ENCODE measurements at regions not wholly inside any gene's neighbourhood (a gene's known extent, or its start where the extent isn't known, plus 50 kb on each side); places are given as distances from the start of the nearest gene placed in this dataset.

GRCh38 chr2:187274146-187274545 lies 173.9 kb downstream of the CALCRL start:
- H3K4me1 Mint-ChIP-seq, result no peaks in the 10 kb centered on the region
- H3K9me3 Mint-ChIP-seq, result no peaks in the 10 kb centered on the region
- TF ChIP-seq CTCF (IDR thresholded peaks at IDR 0.05), result no peak
- H3K36me3 Mint-ChIP-seq (ENCODE audit: low read depth), result no peaks in the 10 kb centered on the region
- no peak for DNase-seq
- H3K4me3 Mint-ChIP-seq, result no peak overlapping the region
- H3K27ac Mint-ChIP-seq, result no peak overlapping the region
- no peaks in the 10 kb centered on the region for H3K27me3 Mint-ChIP-seq (ENCODE audit: low read depth, poor library complexity)

GRCh38 chr2:187272255-187272654 lies 175.8 kb downstream of the CALCRL start:
- DNase-seq, result no peak
- TF ChIP-seq CTCF (IDR thresholded peaks at IDR 0.05), result no peak
- Mint-ChIP-seq H3K4me1 (no peaks in the 10 kb centered on the region), H3K4me3 (no peak overlapping the region), H3K27ac (no peak overlapping the region), H3K36me3 (ENCODE audit: low read depth) (no peaks in the 10 kb centered on the region), H3K27me3 (ENCODE audit: low read depth, poor library complexity) (no peaks in the 10 kb centered on the region), H3K9me3 (no peaks in the 10 kb centered on the region)

- no peak for DNase-seq
- H3K4me3 Mint-ChIP-seq, result no peak overlapping the region
Observed at GRCh38 chr2:187271825-187272224, 176.2 kb downstream of the CALCRL start.

GRCh38 chr2:187266645-187267044 lies 181.4 kb downstream of the CALCRL start:
- no peaks in the 10 kb centered on the region for H3K36me3 Mint-ChIP-seq (ENCODE audit: low read depth)
- H3K4me3 Mint-ChIP-seq, result no peak overlapping the region
- no peak for TF ChIP-seq CTCF (IDR thresholded peaks at IDR 0.05)
- no peak for DNase-seq
- H3K27ac Mint-ChIP-seq, result no peak overlapping the region
- H3K27me3 Mint-ChIP-seq (ENCODE audit: low read depth, poor library complexity), result no peaks in the 10 kb centered on the region
- no peaks in the 10 kb centered on the region for H3K9me3 Mint-ChIP-seq
- peaks cover 7% of the 10 kb centered on the region for H3K4me1 Mint-ChIP-seq

More at GRCh38 chr2:187271825-187272224, 176.2 kb downstream of the CALCRL start:
- Mint-ChIP-seq H3K27me3 (ENCODE audit: low read depth, poor library complexity) (no peaks in the 10 kb centered on the region), H3K9me3 (no peaks in the 10 kb centered on the region), H3K27ac (no peak overlapping the region), H3K4me1 (no peaks in the 10 kb centered on the region), H3K36me3 (ENCODE audit: low read depth) (no peaks in the 10 kb centered on the region)
- no peak for TF ChIP-seq CTCF (IDR thresholded peaks at IDR 0.05)

- Mint-ChIP-seq H3K4me3 (no peak overlapping the region), H3K27ac (no peak overlapping the region), H3K27me3 (ENCODE audit: low read depth, poor library complexity) (no peaks in the 10 kb centered on the region), H3K4me1 (peaks cover 7% of the 10 kb centered on the region), H3K36me3 (ENCODE audit: low read depth) (no peaks in the 10 kb centered on the region), H3K9me3 (no peaks in the 10 kb centered on the region)
- TF ChIP-seq CTCF (IDR thresholded peaks at IDR 0.05), result no peak
- no peak for DNase-seq
Observed at GRCh38 chr2:187266147-187266546, 181.9 kb downstream of the CALCRL start.

DNA sequence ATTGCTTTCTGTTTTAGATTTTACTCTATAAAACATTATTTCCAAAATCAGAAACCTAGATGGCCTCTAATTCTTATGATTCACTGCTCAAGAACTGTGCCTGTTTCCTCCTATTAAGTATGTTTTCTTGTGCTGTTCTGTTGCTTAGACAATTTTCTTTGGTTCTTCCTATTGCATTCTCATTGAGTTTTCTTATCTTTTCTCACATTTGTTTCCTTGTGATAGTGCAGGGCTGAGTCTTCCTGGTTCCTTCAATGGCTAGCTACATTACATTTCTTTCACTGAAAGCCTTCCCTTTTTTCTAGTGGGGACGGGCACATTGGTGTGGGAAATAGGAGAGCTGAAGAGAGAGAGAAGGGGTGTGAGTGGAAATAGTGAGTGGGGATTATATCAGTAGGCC lies 183.4 kb downstream of the CALCRL start:
- no peak overlapping the region for H3K4me3 Mint-ChIP-seq
- DNase-seq, result no peak
- no peaks in the 10 kb centered on the region for H3K9me3 Mint-ChIP-seq
- no peaks in the 10 kb centered on the region for H3K27me3 Mint-ChIP-seq (ENCODE audit: low read depth, poor library complexity)
- H3K36me3 Mint-ChIP-seq (ENCODE audit: low read depth), result no peaks in the 10 kb centered on the region
- H3K27ac Mint-ChIP-seq, result no peak overlapping the region
- H3K4me1 Mint-ChIP-seq, result peaks cover 7% of the 10 kb centered on the region
- TF ChIP-seq CTCF (IDR thresholded peaks at IDR 0.05), result no peak

All from nephron progenitor cell (in vitro differentiated cells).